ENCODE measurements at regions not wholly inside any gene's neighbourhood (a gene's known extent, or its start where the extent isn't known, plus 50 kb on each side); places are given as distances from the start of the nearest gene placed in this dataset.

DNA sequence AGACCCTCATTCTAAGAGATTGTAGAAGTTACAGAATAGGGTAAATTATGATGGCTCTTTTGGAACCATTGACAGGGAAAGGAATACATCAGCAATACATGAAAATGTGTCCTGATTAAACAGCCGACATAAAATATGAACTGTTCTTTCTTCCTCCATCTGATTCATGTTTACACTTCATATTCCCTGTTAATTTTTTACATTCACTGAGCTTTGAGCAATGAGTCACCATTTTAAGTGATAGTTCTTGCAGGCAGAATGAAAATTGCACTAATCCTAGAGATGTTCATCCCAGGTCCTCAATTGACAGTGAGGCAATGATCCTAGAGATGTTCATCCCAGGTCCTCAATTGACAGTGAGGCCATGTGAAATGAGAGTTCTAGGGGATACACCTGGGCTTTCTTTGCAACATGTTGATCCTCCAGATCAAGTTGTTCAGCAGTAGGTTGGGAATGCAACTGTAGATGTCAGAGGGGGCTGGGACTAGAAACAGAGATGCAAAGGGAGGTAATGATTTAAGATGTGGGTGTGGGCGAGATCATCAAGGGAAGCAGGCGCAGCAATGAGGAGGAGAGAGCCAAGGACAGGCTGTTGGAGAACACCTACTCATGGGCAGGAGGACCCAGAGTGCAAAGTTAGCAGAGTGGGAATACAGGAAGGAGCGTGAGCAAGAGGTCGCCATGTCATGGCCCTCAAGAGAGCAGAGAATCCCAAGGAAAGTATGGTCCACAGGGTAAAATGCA is 138.7 kb downstream of the ZNF365 start:
- no peak for TF ChIP-seq KDM5A (IDR thresholded peaks at IDR 0.05)
- TF ChIP-seq, protein P1, sequence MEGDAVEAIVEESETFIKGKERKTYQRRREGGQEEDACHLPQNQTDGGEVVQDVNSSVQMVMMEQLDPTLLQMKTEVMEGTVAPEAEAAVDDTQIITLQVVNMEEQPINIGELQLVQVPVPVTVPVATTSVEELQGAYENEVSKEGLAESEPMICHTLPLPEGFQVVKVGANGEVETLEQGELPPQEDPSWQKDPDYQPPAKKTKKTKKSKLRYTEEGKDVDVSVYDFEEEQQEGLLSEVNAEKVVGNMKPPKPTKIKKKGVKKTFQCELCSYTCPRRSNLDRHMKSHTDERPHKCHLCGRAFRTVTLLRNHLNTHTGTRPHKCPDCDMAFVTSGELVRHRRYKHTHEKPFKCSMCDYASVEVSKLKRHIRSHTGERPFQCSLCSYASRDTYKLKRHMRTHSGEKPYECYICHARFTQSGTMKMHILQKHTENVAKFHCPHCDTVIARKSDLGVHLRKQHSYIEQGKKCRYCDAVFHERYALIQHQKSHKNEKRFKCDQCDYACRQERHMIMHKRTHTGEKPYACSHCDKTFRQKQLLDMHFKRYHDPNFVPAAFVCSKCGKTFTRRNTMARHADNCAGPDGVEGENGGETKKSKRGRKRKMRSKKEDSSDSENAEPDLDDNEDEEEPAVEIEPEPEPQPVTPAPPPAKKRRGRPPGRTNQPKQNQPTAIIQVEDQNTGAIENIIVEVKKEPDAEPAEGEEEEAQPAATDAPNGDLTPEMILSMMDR (IDR thresholded peaks at IDR 0.05), result no peak
- TF ChIP-seq ZC3H11A (IDR thresholded peaks at IDR 0.05), result no peak
- TF ChIP-seq RAD21 (conservative IDR thresholded peaks at IDR 0.05 in 1 of 2, IDR thresholded peaks at IDR 0.05 in 1 of 2), result no peak
- no peak for TF ChIP-seq RNF2 (IDR thresholded peaks at IDR 0.05; ENCODE audit: borderline replicate concordance, low read depth)
- TF ChIP-seq, protein P2, sequence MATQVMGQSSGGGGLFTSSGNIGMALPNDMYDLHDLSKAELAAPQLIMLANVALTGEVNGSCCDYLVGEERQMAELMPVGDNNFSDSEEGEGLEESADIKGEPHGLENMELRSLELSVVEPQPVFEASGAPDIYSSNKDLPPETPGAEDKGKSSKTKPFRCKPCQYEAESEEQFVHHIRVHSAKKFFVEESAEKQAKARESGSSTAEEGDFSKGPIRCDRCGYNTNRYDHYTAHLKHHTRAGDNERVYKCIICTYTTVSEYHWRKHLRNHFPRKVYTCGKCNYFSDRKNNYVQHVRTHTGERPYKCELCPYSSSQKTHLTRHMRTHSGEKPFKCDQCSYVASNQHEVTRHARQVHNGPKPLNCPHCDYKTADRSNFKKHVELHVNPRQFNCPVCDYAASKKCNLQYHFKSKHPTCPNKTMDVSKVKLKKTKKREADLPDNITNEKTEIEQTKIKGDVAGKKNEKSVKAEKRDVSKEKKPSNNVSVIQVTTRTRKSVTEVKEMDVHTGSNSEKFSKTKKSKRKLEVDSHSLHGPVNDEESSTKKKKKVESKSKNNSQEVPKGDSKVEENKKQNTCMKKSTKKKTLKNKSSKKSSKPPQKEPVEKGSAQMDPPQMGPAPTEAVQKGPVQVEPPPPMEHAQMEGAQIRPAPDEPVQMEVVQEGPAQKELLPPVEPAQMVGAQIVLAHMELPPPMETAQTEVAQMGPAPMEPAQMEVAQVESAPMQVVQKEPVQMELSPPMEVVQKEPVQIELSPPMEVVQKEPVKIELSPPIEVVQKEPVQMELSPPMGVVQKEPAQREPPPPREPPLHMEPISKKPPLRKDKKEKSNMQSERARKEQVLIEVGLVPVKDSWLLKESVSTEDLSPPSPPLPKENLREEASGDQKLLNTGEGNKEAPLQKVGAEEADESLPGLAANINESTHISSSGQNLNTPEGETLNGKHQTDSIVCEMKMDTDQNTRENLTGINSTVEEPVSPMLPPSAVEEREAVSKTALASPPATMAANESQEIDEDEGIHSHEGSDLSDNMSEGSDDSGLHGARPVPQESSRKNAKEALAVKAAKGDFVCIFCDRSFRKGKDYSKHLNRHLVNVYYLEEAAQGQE (IDR thresholded peaks at IDR 0.05), result no peak
- no peak for TF ChIP-seq PHF8 (IDR thresholded peaks at IDR 0.05; ENCODE audit: borderline replicate concordance, low read depth)
- no peak for TF ChIP-seq MAZ (IDR thresholded peaks at IDR 0.05; ENCODE audit: borderline replicate concordance, low read depth, low read length)
- TF ChIP-seq, protein P3, sequence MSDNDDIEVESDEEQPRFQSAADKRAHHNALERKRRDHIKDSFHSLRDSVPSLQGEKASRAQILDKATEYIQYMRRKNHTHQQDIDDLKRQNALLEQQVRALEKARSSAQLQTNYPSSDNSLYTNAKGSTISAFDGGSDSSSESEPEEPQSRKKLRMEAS (IDR thresholded peaks at IDR 0.05), result no peak
- TF ChIP-seq ZNF302 (CRISPR knock-in tag; IDR thresholded peaks at IDR 0.05), result no peak
- TF ChIP-seq KDM1A (IDR thresholded peaks at IDR 0.05; ENCODE audit: low read depth), result no peak
